Stimulated activated CD8-positive, alpha-beta memory T cell treated with anti-CD3 and anti-CD28 coated beads, Interleukin-2, amount 100 ng/mL, for 48 hours (primary cell): ENCODE measurements at regions not wholly inside any gene's neighbourhood (a gene's known extent, or its start where the extent isn't known, plus 50 kb on each side); places are given as distances from the start of the nearest gene placed in this dataset.
"Not testable (repeated sequence)": the region's sequence is repeated elsewhere in the genome, so short reads cannot be mapped to it uniquely, and the experiment has no call there.

ENCODE experiments used
- DNase-seq, 2 donors: peaks; one replicate each; pipeline ENCODE4 v3.0.0-alpha.2; 2020; ENCODE audit warnings: low read depth in 2 of 2

GRCh38 chr5:90338712-90339372 is 70.7 kb downstream of the CETN3 start:
- no peak for DNase-seq

DNA sequence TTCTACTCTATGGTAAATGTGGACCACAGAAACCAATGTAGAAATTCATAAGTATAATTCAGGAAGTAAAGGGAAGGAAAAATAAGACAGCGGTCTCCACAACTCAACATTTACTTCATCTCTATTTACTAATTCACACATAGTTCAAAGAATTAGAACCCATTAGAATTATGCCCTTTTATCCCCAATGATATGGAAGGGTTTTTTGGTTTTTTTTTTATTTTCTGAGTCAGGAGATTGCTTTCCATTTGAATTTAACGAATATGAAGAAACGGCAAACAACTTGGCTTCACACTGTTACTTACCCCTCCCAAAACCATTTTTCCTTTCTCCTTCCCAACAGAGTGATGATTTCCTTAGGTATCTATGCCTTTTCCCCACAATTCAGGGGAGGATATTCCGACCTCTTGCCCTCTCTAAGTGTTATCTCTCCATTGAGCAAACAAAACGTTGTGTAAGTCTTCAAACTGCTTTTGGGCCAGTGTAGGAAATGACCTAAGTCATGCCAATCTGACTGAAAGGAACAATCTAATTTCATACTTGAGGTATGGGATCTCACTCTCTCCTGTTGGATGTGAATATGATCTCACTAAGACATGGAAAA is 72.0 kb downstream of the CETN3 start:
- DNase-seq, result no peak

DNA sequence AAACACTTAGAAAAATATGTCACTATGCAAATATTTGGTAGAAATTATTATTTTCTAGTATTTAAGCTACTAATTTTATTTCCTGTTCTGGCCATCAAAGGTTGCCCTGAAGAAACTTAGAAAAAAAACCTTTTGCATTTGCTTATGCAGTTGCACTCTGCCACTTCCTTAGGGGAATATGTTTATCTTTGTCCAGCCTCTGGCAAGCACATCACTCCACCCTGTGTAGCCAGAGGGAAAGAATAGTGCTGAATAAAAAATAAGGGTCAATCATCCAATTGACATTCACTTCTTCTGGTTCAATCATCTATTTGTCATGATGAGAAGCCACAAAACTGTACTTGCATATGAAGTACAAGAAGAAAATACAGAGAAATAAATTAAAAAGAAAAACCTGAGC is 72.8 kb downstream of the CETN3 start:
- DNase-seq, result no peak

DNA sequence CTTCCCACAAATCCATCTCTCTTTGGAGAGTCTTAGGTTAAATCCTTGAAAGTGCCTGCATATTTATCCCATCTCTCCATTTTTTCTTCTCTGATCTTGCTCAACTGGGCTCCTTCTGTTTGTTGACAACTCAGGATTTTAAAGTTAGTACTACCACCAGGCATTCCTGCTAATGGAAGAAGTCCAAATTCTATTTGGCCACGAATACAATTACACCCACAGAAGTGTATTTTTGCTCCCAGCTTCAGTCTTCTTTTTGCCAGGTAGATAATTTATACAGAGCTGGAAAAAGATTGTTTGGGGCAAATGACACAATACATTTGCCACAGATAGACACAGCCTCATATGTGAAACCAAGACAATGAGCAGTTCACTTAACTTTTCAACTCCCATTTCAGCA is 74.8 kb downstream of the CETN3 start:
- no peak for DNase-seq

GRCh38 chr5:90329911-90330310 is 79.6 kb downstream of the CETN3 start:
- no peak for DNase-seq

DNA sequence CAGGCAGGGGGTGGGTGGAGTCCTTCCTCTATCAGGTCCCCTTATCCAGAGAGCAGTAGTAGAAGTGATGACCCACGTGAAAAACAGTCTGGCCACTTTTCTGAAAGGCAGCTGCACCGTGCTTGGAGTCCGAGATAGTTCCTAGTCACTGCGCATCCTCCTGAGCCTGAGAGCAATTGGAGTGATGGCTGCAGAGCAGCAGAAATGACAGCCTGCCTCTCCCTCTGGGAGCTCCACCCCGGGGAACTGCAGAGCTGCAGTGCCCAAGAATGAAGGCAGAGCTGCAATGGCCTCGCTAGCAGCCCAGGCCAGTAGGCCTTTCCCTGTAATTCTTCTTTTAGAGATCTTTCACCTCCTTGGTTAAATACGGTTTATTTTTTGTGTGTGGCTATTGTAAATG is 82.6 kb downstream of the CETN3 start:
- no peak for DNase-seq

- DNase-seq, result no peak
These were observed 84.5 kb downstream of the CETN3 start for GRCh38 chr5:90325093-90325492.

DNA sequence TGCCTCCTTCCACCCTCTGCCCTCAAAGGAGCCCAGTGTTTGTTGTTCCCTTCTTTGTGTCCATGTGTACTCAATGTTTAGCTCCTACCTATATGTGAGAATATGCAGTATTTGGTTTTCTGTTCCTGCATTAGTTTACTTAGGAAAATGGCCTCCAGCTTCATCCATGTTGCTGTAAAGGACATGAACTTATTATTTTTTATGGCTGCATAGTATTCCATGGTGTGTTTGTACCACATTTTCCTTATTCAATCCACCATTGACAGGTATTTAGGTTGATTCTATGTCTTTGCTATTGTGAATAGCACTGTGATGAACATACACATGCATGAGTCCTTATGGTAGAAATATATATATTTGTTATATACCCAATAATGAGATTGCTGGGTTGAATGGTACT is 89.2 kb downstream of the CETN3 start:
- not testable (repeated sequence) for DNase-seq

DNA sequence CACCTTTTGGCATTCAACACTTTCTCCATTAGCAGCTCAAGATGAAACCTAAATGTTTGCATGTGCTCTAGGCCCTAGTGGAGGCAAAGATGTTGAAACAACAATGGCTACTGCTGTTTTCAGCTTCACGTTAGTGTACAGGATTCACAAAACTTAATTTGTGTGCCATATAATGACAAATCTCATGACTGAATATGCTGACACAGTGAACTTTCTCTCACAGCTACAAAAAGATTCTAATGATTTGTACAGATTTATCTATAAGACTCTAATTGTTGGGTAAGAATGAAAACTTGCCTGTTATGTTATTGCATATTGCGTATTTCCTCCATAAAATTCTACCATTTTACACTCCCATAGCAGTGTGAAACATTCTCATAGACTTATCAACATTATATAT is 97.5 kb downstream of the CETN3 start:
- DNase-seq, result no peak

GRCh38 chr5:90311401-90311800 is 98.2 kb downstream of the CETN3 start:
- DNase-seq, result no peak

DNA sequence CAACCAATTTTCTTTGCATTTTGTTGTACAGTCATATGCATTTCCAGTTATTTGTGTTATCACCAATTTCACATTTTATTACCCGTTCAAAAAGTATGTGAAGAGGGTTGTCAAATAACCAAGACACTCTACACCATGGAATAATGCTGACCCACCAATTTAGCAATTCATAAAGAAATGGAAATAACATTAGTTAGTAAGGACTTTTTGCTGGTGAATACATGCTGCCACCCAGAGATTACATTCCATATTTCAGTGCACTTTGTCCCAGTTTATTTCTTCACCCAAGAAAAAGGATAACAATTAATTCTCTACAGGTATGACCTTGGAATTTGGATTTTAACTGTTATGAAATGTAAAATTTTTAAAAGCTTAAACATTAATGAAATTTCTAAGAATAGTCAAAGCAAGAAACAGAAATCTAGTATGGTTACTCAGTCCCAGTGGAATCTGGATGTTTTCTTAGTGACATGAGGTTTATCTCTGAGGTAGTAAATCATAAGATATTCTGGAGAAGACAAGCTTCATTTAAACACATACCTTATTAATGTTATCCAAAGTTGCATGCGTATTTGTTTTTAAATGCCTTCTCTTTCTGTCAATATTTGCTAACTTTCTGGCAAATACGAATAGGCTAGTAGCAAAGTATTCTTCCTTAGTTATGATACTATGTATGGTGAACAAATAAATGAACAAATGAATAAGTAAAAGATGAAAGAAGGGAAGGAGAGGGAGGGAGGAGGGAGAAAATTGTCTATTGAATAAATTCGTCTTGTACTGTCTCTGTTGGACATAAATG is 100.6 kb downstream of the CETN3 start:
- no peak for DNase-seq

DNA sequence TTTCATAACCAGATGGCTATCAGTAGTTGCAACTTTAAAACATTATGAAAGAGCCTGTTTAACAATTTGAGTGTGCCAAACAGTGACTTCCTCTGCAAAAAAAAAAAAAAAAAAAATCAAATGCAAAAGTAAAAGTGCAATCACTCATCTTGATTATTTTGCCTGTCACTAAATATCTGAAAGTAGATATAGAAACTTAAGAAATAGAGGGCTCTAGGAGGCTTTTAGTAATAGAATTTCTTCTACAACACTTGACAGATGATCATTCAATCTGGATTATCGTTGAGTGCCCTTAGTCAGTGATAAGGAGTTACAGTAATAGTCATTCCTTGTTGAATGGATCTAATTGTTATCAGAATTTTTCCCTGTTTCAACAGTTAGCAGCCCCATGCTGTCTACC is 101.8 kb downstream of the CETN3 start:
- DNase-seq, result no peak

DNA sequence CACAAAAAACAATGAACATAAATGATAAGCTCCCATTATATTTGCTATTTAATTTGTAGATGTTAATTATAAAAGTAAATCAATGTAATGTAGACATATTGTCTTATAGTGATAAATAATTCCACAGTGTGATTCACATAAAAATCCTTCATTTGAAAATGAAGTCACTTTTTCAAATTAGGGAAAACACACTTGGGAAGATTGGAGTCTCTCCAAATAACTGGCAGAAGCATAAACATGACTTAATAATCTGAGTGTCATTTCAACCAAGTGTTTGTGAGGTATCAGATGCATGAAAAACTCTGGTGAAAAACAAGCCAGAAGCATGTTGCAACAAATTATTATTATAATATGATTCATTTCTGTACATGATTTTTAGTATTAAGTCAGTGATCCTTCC is 102.2 kb downstream of the CETN3 start:
- no peak for DNase-seq

- DNase-seq, result no peak
These were observed 102.9 kb downstream of the CETN3 start for GRCh38 chr5:90306613-90307012.

DNA sequence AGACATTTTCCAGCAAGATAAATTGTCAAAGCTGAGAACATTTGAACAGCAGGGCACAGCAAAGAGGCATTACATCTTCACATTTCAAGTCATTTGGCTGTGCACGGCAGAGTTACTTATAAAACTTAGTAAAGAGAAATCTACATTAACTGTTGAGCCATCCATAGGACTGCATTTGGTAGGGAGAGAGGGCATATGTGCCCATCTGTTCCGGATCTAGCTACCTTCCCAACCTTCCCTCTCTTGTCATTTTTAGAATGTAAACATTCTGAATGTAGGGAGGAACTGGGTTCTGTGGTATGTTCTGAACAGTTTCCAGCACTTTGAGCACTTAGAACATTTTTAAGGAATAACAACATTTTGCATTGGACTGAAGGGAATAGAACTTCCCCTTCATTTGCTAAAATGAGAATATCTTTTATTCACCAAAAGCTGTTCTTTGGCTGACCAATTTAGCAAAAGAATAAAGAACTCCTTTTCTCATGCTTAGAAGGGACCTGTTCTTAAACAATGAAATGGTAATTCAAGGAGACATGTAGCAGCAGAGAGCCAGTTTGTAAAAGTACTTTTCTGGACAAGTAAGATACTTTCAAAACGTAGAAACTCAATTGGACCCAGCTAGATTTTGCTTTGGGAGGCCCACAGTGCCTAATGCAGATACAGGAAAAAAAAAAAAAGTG is 104.4 kb downstream of the CETN3 start:
- DNase-seq, result no peak

DNA sequence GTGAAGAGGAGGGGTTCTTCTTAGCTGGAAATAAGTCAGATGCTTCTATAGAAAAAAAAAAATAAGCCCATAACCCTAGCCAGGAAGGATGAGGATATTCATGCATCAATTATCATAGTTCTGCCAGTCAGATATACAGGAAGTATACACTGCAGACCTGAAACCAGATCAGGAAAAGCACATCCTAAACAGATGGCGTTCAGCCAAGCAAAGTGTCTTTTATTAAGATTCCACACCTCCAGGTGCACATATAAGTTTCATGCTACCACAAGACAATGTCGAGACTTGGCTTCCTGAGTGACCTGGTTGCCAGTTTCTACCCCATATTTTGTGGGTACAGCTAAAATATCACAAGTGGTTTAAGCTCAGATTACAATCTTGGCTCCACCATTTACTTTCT is 108.3 kb downstream of the CETN3 start:
- no peak for DNase-seq

- DNase-seq, result no peak
These were observed 112.4 kb downstream of the CETN3 start for GRCh38 chr5:90297045-90297764.

DNA sequence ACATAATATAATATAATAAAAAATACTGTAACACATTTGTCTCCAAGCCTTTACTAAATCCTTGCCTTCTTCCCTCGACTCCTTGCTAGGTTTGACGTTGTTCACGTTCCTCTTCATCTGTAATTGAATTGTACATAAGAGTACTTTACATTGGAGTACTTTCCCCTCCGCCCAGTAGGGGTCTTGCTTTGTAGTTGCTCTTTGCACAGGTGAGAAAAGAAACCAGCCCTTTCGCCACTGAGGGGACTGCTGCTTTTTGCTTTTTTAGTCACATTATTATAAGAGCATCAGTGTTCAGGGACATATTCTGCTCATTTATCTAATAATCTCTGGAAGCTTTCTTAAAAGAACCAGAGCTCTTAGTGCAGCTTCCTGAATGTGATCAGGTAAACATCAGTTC is 115.0 kb downstream of the CETN3 start:
- DNase-seq, result no peak

DNA sequence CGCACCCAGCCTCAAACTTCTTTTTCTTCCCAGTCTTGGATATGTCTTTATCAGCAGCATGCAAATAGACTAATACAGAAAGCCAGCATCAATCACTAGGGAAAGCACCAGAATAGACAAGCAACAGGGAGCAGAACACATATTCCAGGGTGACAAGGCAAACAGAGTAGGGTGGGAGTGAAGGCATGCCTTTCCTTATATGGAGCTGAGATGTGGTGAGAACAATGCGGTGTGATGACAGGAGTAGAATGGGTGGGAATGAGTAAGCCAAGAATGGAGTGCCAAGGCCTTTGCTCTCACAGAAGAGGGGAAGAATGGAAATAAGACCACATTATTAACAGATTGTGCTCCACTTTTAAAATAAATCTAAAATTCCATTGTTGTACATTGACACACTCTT is 115.6 kb downstream of the CETN3 start:
- no peak for DNase-seq

GRCh38 chr5:90290648-90291047 is 118.9 kb downstream of the CETN3 start:
- no peak for DNase-seq

GRCh38 chr5:90289837-90290236 is 119.7 kb downstream of the CETN3 start:
- no peak for DNase-seq

GRCh38 chr5:90287036-90287435 is 122.5 kb downstream of the CETN3 start:
- DNase-seq, result no peak
